A549 (cell line): ENCODE measurements at regions not wholly inside any gene's neighbourhood (a gene's known extent, or its start where the extent isn't known, plus 50 kb on each side); places are given as distances from the start of the nearest gene placed in this dataset.

Source experiments
- ATAC-seq, 2 experiments: fragments of 200-7000 bp in 1 of 2; fragments of >200 bp in 1 of 2; cut with Nextera tagmentation in 1 of 2; cut with Tn5 transposase in 1 of 2; 3 replicates each; pipeline versions ENCODE4 v1.8.0 to v1.9.1; 2018 to 2020; ENCODE audit warnings: mild to moderate bottlenecking in 1 of 2, moderate library complexity in 1 of 2
- CTCF ChIA-PET: fragments of 300-600 bp; sonication (Branson Sonifier 250); formaldehyde crosslinking; extraction: SDS; loops from one replicate; lab custom pipeline; 2021; ENCODE audit warnings: antibody characterized with exemption, inconsistent platforms; lab: Yijun Ruan, JAX
- POLR2A ChIA-PET: fragments of 350-600 bp; formaldehyde crosslinking; extraction: SDS; loops from one replicate; lab custom pipeline; 2021; ENCODE audit warnings: antibody characterized with exemption, inconsistent platforms; lab: Yijun Ruan, JAX
- DNase-seq, 2 experiments: peaks; one replicate each; pipeline versions ENCODE4 v3.0.0 to v3.0.0-alpha.2; 2011 to 2016; ENCODE audit warnings: low read depth in 1 of 2, low spot score in 1 of 2
- FAIRE-seq: peaks from 2 replicates; lab custom pipeline; 2011; peaks lifted over from hg19 to GRCh38; lab: Jason Lieb, UNC
- H3K27ac ChIP-seq, 2 experiments: fragments of >200 bp; sonication (Bioruptor Twin); formaldehyde crosslinking; 3 replicates each; pipeline ENCODE4 v1.5.1; 2016 to 2017
- H3K4me1 ChIP-seq: fragments of >200 bp; sonication (Bioruptor Twin); formaldehyde crosslinking; 3 replicates; pipeline ENCODE4 v1.6.1; 2016
- H3K4me2 ChIP-seq: fragments of >200 bp; sonication (Bioruptor Twin); formaldehyde crosslinking; 3 replicates; pipeline ENCODE4 v1.6.1; 2016
- H3K4me3 ChIP-seq: fragments of >200 bp; sonication (Bioruptor Twin); formaldehyde crosslinking; 3 replicates; pipeline ENCODE4 v1.5.1; 2016
- H3K9me3 ChIP-seq: fragments of >200 bp; sonication (Bioruptor Twin); formaldehyde crosslinking; 3 replicates; pipeline ENCODE4 v1.6.1; 2016
- BHLHE40 ChIP-seq: IDR thresholded peaks from 2 replicates; pipeline ENCODE4 v1.6.1; 2012; ENCODE audit warnings: low read depth, low read length, inconsistent platforms
- CBX2 ChIP-seq: fragments of 200-600 bp; sonication (generic); IDR thresholded peaks from 2 replicates; pipeline ENCODE4 v1.6.1; 2016; ENCODE audit warnings: low read depth, mild to moderate bottlenecking, borderline replicate concordance
- CEBPB ChIP-seq, 2 experiments: fragments of >200 bp in 1 of 2; sonication (Bioruptor Twin) in 1 of 2; formaldehyde crosslinking in 1 of 2; IDR thresholded peaks; 2 replicates each; pipeline ENCODE4 v1.6.1; 2012 to 2016
- CHD2 ChIP-seq: fragments of 150-350 bp; IDR thresholded peaks from 2 replicates; pipeline ENCODE4 v1.6.1; 2014; ENCODE audit warnings: low read length; ENCODE audit not compliant: partially characterized antibody
- EHF ChIP-seq: fragments of 250-450 bp; sonication (Bioruptor Pico); IDR thresholded peaks from 2 replicates; pipeline ENCODE4 v1.5.0; 2020; ENCODE audit warnings: mild to moderate bottlenecking
- EHMT2 ChIP-seq: fragments of 200-600 bp; sonication (generic); IDR thresholded peaks from 2 replicates; pipeline ENCODE4 v1.6.1; 2016; ENCODE audit warnings: antibody characterized with exemption, low read depth, mild to moderate bottlenecking, moderate library complexity
- FOSB ChIP-seq: fragments of 250-450 bp; sonication (Bioruptor Pico); IDR thresholded peaks from 2 replicates; pipeline ENCODE4 v1.5.0; 2020; ENCODE audit warnings: mild to moderate bottlenecking, moderate library complexity
- FOSL2 ChIP-seq, 2 experiments: fragments of 450-650 bp in 1 of 2; fragments of >200 bp in 1 of 2; sonication (Bioruptor Twin) in 1 of 2; formaldehyde crosslinking; IDR thresholded peaks; 2 replicates each; pipeline versions ENCODE4 v1.5.0 to v1.6.1; 2016 to 2020; ENCODE audit warnings: mild to moderate bottlenecking in 1 of 2, moderate library complexity in 1 of 2
- HEYL ChIP-seq: fragments of 250-450 bp; sonication (Bioruptor Pico); IDR thresholded peaks from 2 replicates; pipeline ENCODE4 v1.8.0; 2021; ENCODE audit warnings: mild to moderate bottlenecking, moderate library complexity
- JUN ChIP-seq, 2 experiments: fragments of >200 bp; sonication (Bioruptor Twin); formaldehyde crosslinking; IDR thresholded peaks; 2 replicates in 1 of 2; 3 replicates in 1 of 2; pipeline ENCODE4 v1.6.1; 2016 to 2017
- MAZ ChIP-seq: fragments of 150-350 bp; IDR thresholded peaks from 2 replicates; pipeline ENCODE4 v1.6.1; 2014; ENCODE audit warnings: antibody characterized with exemption, low read depth, low read length, borderline replicate concordance
- NFE2L2 ChIP-seq: fragments of 150-350 bp; conservative IDR thresholded peaks from 2 replicates; pipeline ENCODE4 v1.6.1; 2014; ENCODE audit warnings: low read length
- NPAS2 ChIP-seq: fragments of 250-450 bp; sonication (Bioruptor Pico); IDR thresholded peaks from 2 replicates; pipeline ENCODE4 v1.8.0; 2022; ENCODE audit warnings: mild to moderate bottlenecking, moderate library complexity, borderline replicate concordance
- NR3C1 ChIP-seq: fragments of >200 bp; sonication (Bioruptor Twin); formaldehyde crosslinking; IDR thresholded peaks from 3 replicates; pipeline ENCODE4 v1.6.1; 2017
- PBX3 ChIP-seq: IDR thresholded peaks from 2 replicates; pipeline ENCODE4 v1.6.1; 2012
- RAD21 ChIP-seq, 2 experiments: fragments of >200 bp in 1 of 2; sonication (Bioruptor Twin) in 1 of 2; formaldehyde crosslinking in 1 of 2; IDR thresholded peaks in 1 of 2; conservative IDR thresholded peaks in 1 of 2; 2 replicates in 1 of 2; 3 replicates in 1 of 2; pipeline ENCODE4 v1.6.1; 2012 to 2018; ENCODE audit warnings: inconsistent platforms in 1 of 2
- RFX5 ChIP-seq: fragments of 450-650 bp; IDR thresholded peaks from 2 replicates; pipeline ENCODE4 v1.7.1; 2014; ENCODE audit warnings: antibody characterized with exemption, mild to moderate bottlenecking, moderate library complexity
- SREBF2 ChIP-seq: fragments of 450-650 bp; IDR thresholded peaks from 2 replicates; pipeline ENCODE4 v1.6.1; 2014; ENCODE audit warnings: mild to moderate bottlenecking, moderate library complexity
- USF2 ChIP-seq: fragments of 450-650 bp; IDR thresholded peaks from 2 replicates; pipeline ENCODE4 v1.6.1; 2014; ENCODE audit warnings: antibody characterized with exemption
- ZC3H11A ChIP-seq: fragments of 450-650 bp; IDR thresholded peaks from 2 replicates; pipeline ENCODE4 v1.6.1; 2014; ENCODE audit warnings: antibody characterized with exemption, mild to moderate bottlenecking
- WGBS: methylation state at CpG from one replicate; pipeline ENCODE4 v1.1.6; 2017; ENCODE audit errors: missing lambda C conversion rate; 5-methylcytosine and 5-hydroxymethylcytosine counted together
- TF ChIP-seq, protein P1 (sequence below): fragments of 200-600 bp; sonication (generic); IDR thresholded peaks from 2 replicates; pipeline ENCODE4 v1.6.1; 2016; ENCODE audit warnings: antibody characterized with exemption, mild to moderate bottlenecking, moderate library complexity

DNA sequence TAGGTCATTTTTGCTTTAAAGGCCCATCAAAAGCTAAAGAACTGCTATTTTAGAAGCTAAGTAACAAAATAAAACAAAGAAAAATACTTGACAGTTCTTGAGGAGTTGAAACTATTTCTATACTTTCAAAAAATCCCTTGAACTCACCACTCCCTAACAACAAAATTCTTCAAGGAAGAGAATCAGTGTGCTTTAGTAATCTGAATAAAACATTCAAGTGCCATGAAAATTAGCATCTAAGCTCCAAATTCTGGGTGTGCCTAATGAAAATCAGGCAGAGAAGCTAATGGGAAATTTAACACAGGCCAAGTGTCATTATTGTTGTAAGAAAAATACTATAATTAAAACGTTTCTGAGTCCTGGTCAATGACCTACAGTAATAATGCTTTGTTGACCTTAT is 456.3 kb downstream of the ZEB2 start:
- POLR2A ChIA-PET = no interaction called here
- FAIRE-seq (no peak), DNase-seq (no peak), ATAC-seq (no peak)
- CTCF ChIA-PET = no interaction called here
- H3K4me1 ChIP-seq = no peaks in the 10 kb centered on the region
- 19% methylated on average over 1 of the region's 1 CpG for WGBS
- no peak overlapping the region for H3K4me3 ChIP-seq
- H3K27ac ChIP-seq = no peak overlapping the region
- no peak overlapping the region for H3K4me2 ChIP-seq
- no peaks in the 10 kb centered on the region for H3K9me3 ChIP-seq
- TF ChIP-seq EHF (CRISPR knock-in tag) = no peak
- no peak for TF ChIP-seq USF2
- no peak for TF ChIP-seq FOSL2 (IDR thresholded peaks at IDR 0.05)
- no peak for TF ChIP-seq FOSL2 (CRISPR knock-in tag; IDR thresholded peaks at IDR 0.05)
- no peak for TF ChIP-seq NPAS2 (CRISPR knock-in tag)
- TF ChIP-seq CHD2 = no peak
- no peak for TF ChIP-seq ZC3H11A
- TF ChIP-seq RAD21 (conservative IDR thresholded peaks at IDR 0.05 in 1 of 2, IDR thresholded peaks at IDR 0.05 in 1 of 2) = no peak
- TF ChIP-seq MAZ = no peak
- TF ChIP-seq NFE2L2 = no peak

DNA sequence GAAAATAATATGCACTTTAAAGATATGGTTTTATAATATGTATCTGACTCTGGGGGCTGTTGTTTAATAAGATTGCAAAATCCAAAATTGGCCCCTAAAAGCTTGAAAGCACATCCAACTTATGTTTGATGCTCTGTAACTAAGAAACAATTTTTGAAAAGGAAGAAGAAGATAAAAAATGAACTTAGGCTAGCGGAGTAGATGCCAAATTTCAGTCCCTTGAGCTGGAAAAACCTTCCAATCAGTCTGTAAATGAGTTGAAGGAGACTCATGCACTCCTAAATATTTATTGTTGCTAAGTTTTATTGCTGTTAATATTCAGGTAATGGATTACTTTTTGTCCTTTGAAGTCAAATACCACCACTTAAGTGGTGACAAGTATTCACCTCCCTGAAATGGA is 465.0 kb downstream of the ZEB2 start:
- TF ChIP-seq EHMT2 = no peak
- no peak for TF ChIP-seq HEYL
- no peak for TF ChIP-seq CBX2
- no peak for TF ChIP-seq NR3C1
- no peak for TF ChIP-seq FOSB (CRISPR knock-in tag)
- no peak for TF ChIP-seq SREBF2
- TF ChIP-seq BHLHE40 = no peak
- no peak for TF ChIP-seq CHD2
- TF ChIP-seq CEBPB (IDR thresholded peaks at IDR 0.05) = no peak
- TF ChIP-seq JUN (IDR thresholded peaks at IDR 0.05) = no peak
- TF ChIP-seq RFX5 = no peak
- no peak for TF ChIP-seq PBX3
- TF ChIP-seq, protein P1, sequence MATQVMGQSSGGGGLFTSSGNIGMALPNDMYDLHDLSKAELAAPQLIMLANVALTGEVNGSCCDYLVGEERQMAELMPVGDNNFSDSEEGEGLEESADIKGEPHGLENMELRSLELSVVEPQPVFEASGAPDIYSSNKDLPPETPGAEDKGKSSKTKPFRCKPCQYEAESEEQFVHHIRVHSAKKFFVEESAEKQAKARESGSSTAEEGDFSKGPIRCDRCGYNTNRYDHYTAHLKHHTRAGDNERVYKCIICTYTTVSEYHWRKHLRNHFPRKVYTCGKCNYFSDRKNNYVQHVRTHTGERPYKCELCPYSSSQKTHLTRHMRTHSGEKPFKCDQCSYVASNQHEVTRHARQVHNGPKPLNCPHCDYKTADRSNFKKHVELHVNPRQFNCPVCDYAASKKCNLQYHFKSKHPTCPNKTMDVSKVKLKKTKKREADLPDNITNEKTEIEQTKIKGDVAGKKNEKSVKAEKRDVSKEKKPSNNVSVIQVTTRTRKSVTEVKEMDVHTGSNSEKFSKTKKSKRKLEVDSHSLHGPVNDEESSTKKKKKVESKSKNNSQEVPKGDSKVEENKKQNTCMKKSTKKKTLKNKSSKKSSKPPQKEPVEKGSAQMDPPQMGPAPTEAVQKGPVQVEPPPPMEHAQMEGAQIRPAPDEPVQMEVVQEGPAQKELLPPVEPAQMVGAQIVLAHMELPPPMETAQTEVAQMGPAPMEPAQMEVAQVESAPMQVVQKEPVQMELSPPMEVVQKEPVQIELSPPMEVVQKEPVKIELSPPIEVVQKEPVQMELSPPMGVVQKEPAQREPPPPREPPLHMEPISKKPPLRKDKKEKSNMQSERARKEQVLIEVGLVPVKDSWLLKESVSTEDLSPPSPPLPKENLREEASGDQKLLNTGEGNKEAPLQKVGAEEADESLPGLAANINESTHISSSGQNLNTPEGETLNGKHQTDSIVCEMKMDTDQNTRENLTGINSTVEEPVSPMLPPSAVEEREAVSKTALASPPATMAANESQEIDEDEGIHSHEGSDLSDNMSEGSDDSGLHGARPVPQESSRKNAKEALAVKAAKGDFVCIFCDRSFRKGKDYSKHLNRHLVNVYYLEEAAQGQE = no peak
- TF ChIP-seq, all 56 proteins: peak for 0

More for the DNA sequence above, 465.0 kb downstream of the ZEB2 start:
- CTCF ChIA-PET = no interaction called here
- DNase-seq (no peak), FAIRE-seq (no peak), ATAC-seq (no peak)
- H3K4me3 ChIP-seq = no peak overlapping the region
- POLR2A ChIA-PET = no interaction called here
- no peak overlapping the region for H3K27ac ChIP-seq
- 90% methylated on average over 1 of the region's 1 CpG for WGBS
- no peaks in the 10 kb centered on the region for H3K9me3 ChIP-seq
- no peaks in the 10 kb centered on the region for H3K4me1 ChIP-seq
- no peak overlapping the region for H3K4me2 ChIP-seq
